ENCODE measurements at regions not wholly inside any gene's neighbourhood (a gene's known extent, or its start where the extent isn't known, plus 50 kb on each side); places are given as distances from the start of the nearest gene placed in this dataset.

- TF ChIP-seq CTCF (conservative IDR thresholded peaks at IDR 0.05; ENCODE audit: low read depth, low read length) (no peak), EZH2 (IDR thresholded peaks at IDR 0.05; ENCODE audit: borderline replicate concordance, low read depth, low read length, poor library complexity, severe bottlenecking) (no peak)
Observed at GRCh38 chr19:29294343-29294811, 81.4 kb upstream of the UQCRFS1 start.

All from A673 (cell line).